Inflammatory macrophage (primary cell): ENCODE measurements at regions not wholly inside any gene's neighbourhood (a gene's known extent, or its start where the extent isn't known, plus 50 kb on each side); places are given as distances from the start of the nearest gene placed in this dataset.
"Not testable (repeated sequence)": the region's sequence is repeated elsewhere in the genome, so short reads cannot be mapped to it uniquely, and the experiment has no call there.

Experiments
- DNase-seq, 2 donors: peaks; one replicate each; pipeline ENCODE4 v3.0.0-alpha.2; 2020 to 2022

GRCh38 chr13:34720618-34721017, 221.5 kb upstream of the NBEA start:
- DNase-seq, result no peak

- DNase-seq, result no peak
Measured at GRCh38 chr13:34721631-34722595, 220.2 kb upstream of the NBEA start.

- DNase-seq, result no peak
Measured at GRCh38 chr13:34722922-34723321, 219.1 kb upstream of the NBEA start.

- no peak for DNase-seq
Measured at GRCh38 chr13:34730961-34731360, 211.1 kb upstream of the NBEA start.

- DNase-seq, result no peak
Measured at GRCh38 chr13:34731486-34731885, 210.6 kb upstream of the NBEA start.

GRCh38 chr13:34733721-34734120, 208.3 kb upstream of the NBEA start:
- no peak for DNase-seq

GRCh38 chr13:34734932-34735331, 207.1 kb upstream of the NBEA start:
- no peak for DNase-seq

GRCh38 chr13:34738254-34738992, 203.6 kb upstream of the NBEA start:
- DNase-seq, result no peak

- not testable (repeated sequence) for DNase-seq
Measured at GRCh38 chr13:34747056-34747455, 195.0 kb upstream of the NBEA start.

GRCh38 chr13:34747507-34747906, 194.6 kb upstream of the NBEA start:
- DNase-seq, result no peak

GRCh38 chr13:34748073-34748472, 194.0 kb upstream of the NBEA start:
- DNase-seq, result no peak

GRCh38 chr13:34748596-34748995, 193.5 kb upstream of the NBEA start:
- DNase-seq, result no peak

- DNase-seq, result no peak
Measured at GRCh38 chr13:34749046-34749445, 193.0 kb upstream of the NBEA start.

- no peak for DNase-seq
Measured at GRCh38 chr13:34750078-34750931, 191.8 kb upstream of the NBEA start.

- no peak for DNase-seq
Measured at GRCh38 chr13:34751044-34751443, 191.0 kb upstream of the NBEA start.

- DNase-seq, result no peak
Measured at GRCh38 chr13:34751492-34751891, 190.6 kb upstream of the NBEA start.

GRCh38 chr13:34752283-34752960, 189.6 kb upstream of the NBEA start:
- no peak for DNase-seq

GRCh38 chr13:34756136-34756535, 185.9 kb upstream of the NBEA start:
- DNase-seq, result no peak

- DNase-seq, result no peak
Measured at GRCh38 chr13:34756572-34756971, 185.5 kb upstream of the NBEA start.

GRCh38 chr13:34757441-34757840, 184.6 kb upstream of the NBEA start:
- DNase-seq, result no peak

- no peak for DNase-seq
Measured at GRCh38 chr13:34758628-34759027, 183.4 kb upstream of the NBEA start.

- DNase-seq, result no peak
Measured at GRCh38 chr13:34762312-34762711, 179.8 kb upstream of the NBEA start.
